ES-I3 (cell line): ENCODE measurements at regions not wholly inside any gene's neighbourhood (a gene's known extent, or its start where the extent isn't known, plus 50 kb on each side); places are given as distances from the start of the nearest gene placed in this dataset.
"Not testable (repeated sequence)": the region's sequence is repeated elsewhere in the genome, so short reads cannot be mapped to it uniquely, and the experiment has no call there.

ENCODE experiments used
- H3K36me3 ChIP-seq: 2 replicates; pipeline ENCODE4 v1.6.1; 2013; ENCODE audit warnings: mild to moderate bottlenecking, low read length, control low read depth, moderate library complexity; ENCODE audit not compliant: insufficient read depth
- H3K4me1 ChIP-seq: 2 replicates; pipeline ENCODE4 v1.6.1; 2013; ENCODE audit warnings: mild to moderate bottlenecking, control low read depth, low read length; ENCODE audit not compliant: insufficient read depth
- H3K9ac ChIP-seq: 2 replicates; pipeline ENCODE4 v1.6.1; 2013; ENCODE audit warnings: low read depth, mild to moderate bottlenecking, low read length, moderate library complexity
- H3K9me3 ChIP-seq: 2 replicates; pipeline ENCODE4 v1.6.1; 2013; ENCODE audit warnings: mild to moderate bottlenecking, low read length, moderate library complexity; ENCODE audit not compliant: control insufficient read depth, insufficient read depth

DNA sequence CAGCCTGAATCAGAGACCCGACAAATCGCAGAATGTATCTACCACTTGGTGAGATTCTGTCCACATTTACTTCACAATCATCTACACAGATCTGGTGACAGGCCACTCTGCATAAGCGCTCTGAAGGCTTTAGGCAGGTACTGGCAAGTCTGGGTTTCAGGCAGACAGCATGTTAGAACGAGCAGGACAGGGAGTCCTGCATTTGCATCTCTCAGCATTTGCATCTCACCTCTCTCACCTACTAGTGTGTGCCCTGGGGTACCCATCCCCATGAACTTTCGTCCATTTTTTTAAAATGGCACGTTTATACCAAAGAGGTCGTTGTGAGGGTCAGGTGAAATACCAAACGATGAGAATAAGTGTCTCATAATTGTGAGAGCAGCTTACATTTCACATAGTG is 108.2 kb downstream of the SPATA31A1 start:
- not testable (repeated sequence) for H3K36me3 ChIP-seq, H3K4me1 ChIP-seq, H3K9me3 ChIP-seq
- peak overlapping the region; percentile 45; the same call in 1 of the 2 replicates for H3K9ac ChIP-seq

- H3K36me3 ChIP-seq, H3K9me3 ChIP-seq, H3K4me1 ChIP-seq: not testable (repeated sequence)
- H3K9ac ChIP-seq: peak overlapping the region; percentile 45; the same call in 1 of the 2 replicates
Observed at GRCh38 chr9:39464122-39464777, 108.8 kb downstream of the SPATA31A1 start.

DNA sequence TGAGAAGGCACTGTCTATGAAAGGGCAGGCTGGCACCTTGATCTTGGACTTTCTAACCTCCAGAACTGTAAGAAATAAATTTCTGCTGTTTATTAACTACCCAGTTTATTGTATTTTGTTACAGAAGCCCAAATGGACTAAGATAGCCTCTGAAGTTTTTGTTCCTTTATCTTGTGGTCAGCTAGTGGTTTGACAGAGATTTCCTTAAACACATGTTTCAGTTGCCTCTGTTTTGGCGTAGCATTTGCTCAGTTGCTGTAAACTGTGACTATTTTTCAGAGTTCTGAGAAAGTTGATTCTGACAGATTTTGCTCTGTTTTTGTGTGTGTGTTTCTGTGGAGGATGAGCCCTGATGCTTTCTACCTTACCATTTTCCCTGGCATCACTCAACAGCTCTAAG is 119.0 kb downstream of the SPATA31A1 start:
- not testable (repeated sequence) for H3K9ac ChIP-seq, H3K4me1 ChIP-seq, H3K9me3 ChIP-seq, H3K36me3 ChIP-seq

GRCh38 chr9:39483073-39483472 is 127.6 kb downstream of the SPATA31A1 start:
- H3K9ac ChIP-seq, H3K36me3 ChIP-seq, H3K9me3 ChIP-seq, H3K4me1 ChIP-seq: not testable (repeated sequence)

GRCh38 chr9:39483880-39484279 is 128.4 kb downstream of the SPATA31A1 start:
- not testable (repeated sequence) for H3K36me3 ChIP-seq, H3K9ac ChIP-seq, H3K4me1 ChIP-seq, H3K9me3 ChIP-seq

DNA sequence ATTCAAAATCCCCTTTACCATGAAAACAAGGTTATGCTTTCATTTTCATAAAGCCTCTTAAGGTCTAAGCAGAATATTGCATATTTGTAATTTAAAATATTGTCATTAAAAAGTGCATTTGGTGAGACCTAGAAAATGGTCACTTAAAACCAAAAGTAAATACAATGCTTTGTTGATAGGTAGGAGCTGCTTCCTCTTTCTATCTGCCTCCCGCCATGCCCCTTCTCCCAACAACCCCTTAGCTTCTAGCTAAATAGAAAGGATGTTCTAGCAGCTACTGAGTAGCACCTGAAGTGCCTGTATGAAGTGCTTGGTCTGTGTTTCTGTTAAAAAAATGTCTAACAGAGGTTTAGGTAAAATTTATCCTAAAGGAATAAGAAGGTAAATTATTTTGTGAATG is 128.8 kb downstream of the SPATA31A1 start:
- H3K4me1 ChIP-seq, H3K36me3 ChIP-seq, H3K9me3 ChIP-seq, H3K9ac ChIP-seq: not testable (repeated sequence)

- H3K9me3 ChIP-seq, H3K4me1 ChIP-seq, H3K9ac ChIP-seq, H3K36me3 ChIP-seq: not testable (repeated sequence)
Observed at GRCh38 chr9:39487477-39487876, 132.0 kb downstream of the SPATA31A1 start.

- H3K9me3 ChIP-seq, H3K9ac ChIP-seq, H3K4me1 ChIP-seq, H3K36me3 ChIP-seq: not testable (repeated sequence)
Observed at GRCh38 chr9:39496248-39496647, 140.8 kb downstream of the SPATA31A1 start.

- not testable (repeated sequence) for H3K4me1 ChIP-seq
Observed at GRCh38 chr9:39503178-39503577, 147.7 kb downstream of the SPATA31A1 start.

GRCh38 chr9:39527387-39528029 is 172.0 kb downstream of the SPATA31A1 start:
- H3K36me3 ChIP-seq, H3K4me1 ChIP-seq, H3K9me3 ChIP-seq, H3K9ac ChIP-seq: not testable (repeated sequence)

More at GRCh38 chr9:39503178-39503577, 147.7 kb downstream of the SPATA31A1 start:
- H3K9ac ChIP-seq, H3K9me3 ChIP-seq, H3K36me3 ChIP-seq: not testable (repeated sequence)

GRCh38 chr9:39532597-39532996 is 177.1 kb downstream of the SPATA31A1 start:
- not testable (repeated sequence) for H3K9me3 ChIP-seq, H3K36me3 ChIP-seq, H3K4me1 ChIP-seq, H3K9ac ChIP-seq

GRCh38 chr9:39533001-39533762 is 177.7 kb downstream of the SPATA31A1 start:
- H3K9ac ChIP-seq, H3K36me3 ChIP-seq, H3K4me1 ChIP-seq, H3K9me3 ChIP-seq: not testable (repeated sequence)

DNA sequence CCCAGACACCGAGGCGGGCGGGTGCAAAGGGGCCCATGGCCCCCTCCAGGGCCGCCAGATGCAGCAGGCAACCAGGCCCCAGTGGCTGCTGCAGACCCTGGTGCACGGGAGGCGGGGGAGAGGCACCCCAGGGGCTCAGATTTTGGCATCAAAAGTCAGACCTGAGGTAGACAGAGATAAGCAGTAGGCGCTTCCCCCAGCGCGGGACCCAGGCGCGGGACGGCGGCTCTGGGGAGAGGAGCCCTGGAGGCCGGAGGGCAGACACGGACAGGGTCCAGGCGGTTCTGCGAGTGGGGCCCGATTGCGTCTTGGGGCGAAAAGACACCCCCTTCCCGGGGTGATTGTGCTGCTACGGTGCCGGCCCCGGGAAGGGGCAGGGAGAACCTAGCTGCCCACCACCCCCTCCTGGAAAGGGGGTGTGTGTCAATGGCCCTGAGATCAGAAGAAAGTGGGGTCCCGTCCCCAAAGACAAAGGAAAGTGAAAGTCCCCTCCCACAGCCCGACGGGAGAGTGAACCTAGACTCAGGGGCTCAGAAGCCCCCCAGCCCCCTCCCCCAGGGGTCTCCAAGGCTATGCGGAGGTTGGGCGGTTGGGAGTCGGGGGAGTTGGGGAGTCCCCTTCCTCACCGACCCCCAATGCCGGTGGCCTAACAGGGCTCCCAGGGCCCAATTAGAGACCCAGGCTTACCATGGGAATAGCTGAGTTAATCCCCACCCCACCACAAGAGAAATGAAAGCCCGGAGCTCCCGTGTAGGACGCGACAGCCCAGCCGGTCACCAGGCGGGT is 178.5 kb downstream of the SPATA31A1 start:
- H3K9me3 ChIP-seq: not testable (repeated sequence)

GRCh38 chr9:39534897-39535296 is 179.4 kb downstream of the SPATA31A1 start:
- not testable (repeated sequence) for H3K9me3 ChIP-seq, H3K9ac ChIP-seq, H3K36me3 ChIP-seq, H3K4me1 ChIP-seq

More for the DNA sequence above, 178.5 kb downstream of the SPATA31A1 start:
- H3K9ac ChIP-seq, H3K36me3 ChIP-seq, H3K4me1 ChIP-seq: not testable (repeated sequence)
